SH-SY5Y (cell line): ENCODE measurements at regions not wholly inside any gene's neighbourhood (a gene's known extent, or its start where the extent isn't known, plus 50 kb on each side); places are given as distances from the start of the nearest gene placed in this dataset.

ENCODE experiments used
- GATA2 ChIP-seq: IDR thresholded peaks from 2 replicates; pipeline ENCODE4 v1.6.1; 2011; ENCODE audit warnings: mild to moderate bottlenecking, low read depth, low read length
- GATA3 ChIP-seq: IDR thresholded peaks from 2 replicates; pipeline ENCODE4 v1.6.1; 2011; ENCODE audit warnings: low read depth, mild to moderate bottlenecking, low read length, moderate library complexity

DNA sequence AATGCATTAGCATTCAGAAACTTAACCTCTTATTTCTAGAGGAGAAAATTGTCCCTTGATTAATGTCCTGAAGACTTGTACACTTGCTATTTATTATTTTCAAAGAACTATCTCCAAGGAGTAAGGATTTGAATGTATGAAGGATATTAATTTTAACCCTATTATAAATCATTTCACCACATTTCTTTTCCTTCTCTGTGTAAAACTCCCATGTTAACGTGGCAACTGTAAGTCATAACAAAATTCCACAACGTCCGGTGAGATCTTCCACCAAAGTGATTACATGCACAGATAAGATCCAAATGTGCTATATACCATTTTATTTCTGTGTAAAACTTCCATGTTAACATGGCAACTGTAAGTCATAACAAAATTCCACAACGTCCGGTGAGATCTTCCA lies 229.1 kb upstream of the ARHGEF26 start:
- TF ChIP-seq GATA2 (no peak), GATA3 (no peak)
